ENCODE measurements at regions not wholly inside any gene's neighbourhood (a gene's known extent, or its start where the extent isn't known, plus 50 kb on each side); places are given as distances from the start of the nearest gene placed in this dataset.

- TF ChIP-seq EGR1 (IDR thresholded peaks at IDR 0.05) (no peak), TAF1 (IDR thresholded peaks at IDR 0.05; ENCODE audit: low read depth) (no peak), EP300 (IDR thresholded peaks at IDR 0.05; ENCODE audit: borderline replicate concordance) (no peak), CEBPB (IDR thresholded peaks at IDR 0.05) (no peak), TEAD4 (IDR thresholded peaks at IDR 0.05) (no peak), REST (IDR thresholded peaks at IDR 0.05; ENCODE audit: low read depth) (no peak), YY1 (IDR thresholded peaks at IDR 0.05; ENCODE audit: low read depth) (no peak), NFIC (IDR thresholded peaks at IDR 0.05) (no peak), ZBTB7A (IDR thresholded peaks at IDR 0.05; ENCODE audit: low read depth) (no peak), RAD21 (IDR thresholded peaks at IDR 0.05; ENCODE audit: low read depth) (no peak)
- TF ChIP-seq, protein P1, sequence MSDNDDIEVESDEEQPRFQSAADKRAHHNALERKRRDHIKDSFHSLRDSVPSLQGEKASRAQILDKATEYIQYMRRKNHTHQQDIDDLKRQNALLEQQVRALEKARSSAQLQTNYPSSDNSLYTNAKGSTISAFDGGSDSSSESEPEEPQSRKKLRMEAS (IDR thresholded peaks at IDR 0.05) = no peak
These were observed 55.6 kb upstream of the ABCB5 start for GRCh38 chr7:20559883-20560282.

Measured in Ishikawa (cell line).